ENCODE measurements at regions not wholly inside any gene's neighbourhood (a gene's known extent, or its start where the extent isn't known, plus 50 kb on each side); places are given as distances from the start of the nearest gene placed in this dataset.

GRCh38 chr9:79264041-79264440 lies 307.7 kb upstream of the TLE4 start:
- no peak for TF ChIP-seq CTCF (IDR thresholded peaks at IDR 0.05; ENCODE audit: extremely low read depth in 1 of 2, insufficient read depth in 1 of 2, low read depth in 1 of 2, low read length in 2 of 2)
- TF ChIP-seq MAX (IDR thresholded peaks at IDR 0.05; ENCODE audit: insufficient read depth, insufficient read length): no peak
- no peak for TF ChIP-seq POLR2AphosphoS5 (IDR thresholded peaks at IDR 0.05; ENCODE audit: insufficient read depth, low read depth, low read length)
- TF ChIP-seq JUN (IDR thresholded peaks at IDR 0.05; ENCODE audit: borderline replicate concordance, insufficient read depth, insufficient read length, low read depth): no peak
- TF ChIP-seq EZH2 (IDR thresholded peaks at IDR 0.05; ENCODE audit: borderline replicate concordance, low read depth, low read length, severe bottlenecking): no peak
- TF ChIP-seq POLR2A (IDR thresholded peaks at IDR 0.05; ENCODE audit: low read depth, low read length): no peak
- TF ChIP-seq FOS (IDR thresholded peaks at IDR 0.05; ENCODE audit: borderline replicate concordance, insufficient read depth, low read length): no peak
